ENCODE measurements at regions not wholly inside any gene's neighbourhood (a gene's known extent, or its start where the extent isn't known, plus 50 kb on each side); places are given as distances from the start of the nearest gene placed in this dataset.

- intact Hi-C loops (cut with micrococcal nuclease), result no loop called here
- no peak overlapping the region for H3K4me3 Mint-ChIP-seq (ENCODE audit: unreplicated experiment)
- H3K9me3 Mint-ChIP-seq (ENCODE audit: unreplicated experiment), result peaks cover 47% of the 10 kb centered on the region
- H3K27me3 Mint-ChIP-seq (ENCODE audit: insufficient read depth, unreplicated experiment), result no peaks in the 10 kb centered on the region
- H3K4me1 Mint-ChIP-seq (ENCODE audit: insufficient read depth, unreplicated experiment), result no peaks in the 10 kb centered on the region
- BruUV-seq (replicated peaks), result no TSS peak
- no peak overlapping the region for H3K27ac Mint-ChIP-seq (ENCODE audit: low read depth, unreplicated experiment)
- ChIA-PET CTCF (no interaction called here), POLR2A (no interaction called here)
- no peak for DNase-seq (ENCODE audit: unreplicated experiment)
- H3K36me3 Mint-ChIP-seq (ENCODE audit: insufficient read depth, unreplicated experiment), result no peaks in the 10 kb centered on the region
- no peak for TF ChIP-seq CTCF (IDR thresholded peaks at IDR 0.05; ENCODE audit: unreplicated experiment)
These were observed 1057.7 kb downstream of the UQCRFS1 start for GRCh38 chr19:28155265-28155664.

GRCh38 chr19:28154077-28154476 is 1058.9 kb downstream of the UQCRFS1 start:
- POLR2A ChIA-PET, result no interaction called here
- Mint-ChIP-seq H3K9me3 (ENCODE audit: unreplicated experiment) (peaks cover 35% of the 10 kb centered on the region), H3K27me3 (ENCODE audit: insufficient read depth, unreplicated experiment) (no peaks in the 10 kb centered on the region), H3K36me3 (ENCODE audit: insufficient read depth, unreplicated experiment) (no peaks in the 10 kb centered on the region), H3K27ac (ENCODE audit: low read depth, unreplicated experiment) (no peak overlapping the region), H3K4me3 (ENCODE audit: unreplicated experiment) (no peak overlapping the region), H3K4me1 (ENCODE audit: insufficient read depth, unreplicated experiment) (no peaks in the 10 kb centered on the region)
- TF ChIP-seq CTCF (IDR thresholded peaks at IDR 0.05; ENCODE audit: unreplicated experiment), result no peak
- DNase-seq (ENCODE audit: unreplicated experiment), result no peak
- CTCF ChIA-PET, result interaction anchor here (0.8 kb wide), 1 partner anchor 560 kb away, joined by 3 read pairs; no protein-coding TSS in a partner anchor
- intact Hi-C loops (cut with micrococcal nuclease), result no loop called here
- BruUV-seq (replicated peaks), result no TSS peak

GRCh38 chr19:28153123-28153522 is 1059.8 kb downstream of the UQCRFS1 start:
- Mint-ChIP-seq H3K4me1 (ENCODE audit: insufficient read depth, unreplicated experiment) (no peaks in the 10 kb centered on the region), H3K27me3 (ENCODE audit: insufficient read depth, unreplicated experiment) (no peaks in the 10 kb centered on the region), H3K27ac (ENCODE audit: low read depth, unreplicated experiment) (no peak overlapping the region), H3K36me3 (ENCODE audit: insufficient read depth, unreplicated experiment) (no peaks in the 10 kb centered on the region), H3K4me3 (ENCODE audit: unreplicated experiment) (no peak overlapping the region), H3K9me3 (ENCODE audit: unreplicated experiment) (peaks cover 27% of the 10 kb centered on the region)
- DNase-seq (ENCODE audit: unreplicated experiment), result no peak
- intact Hi-C loops (cut with micrococcal nuclease), result no loop called here
- no TSS peak for BruUV-seq (replicated peaks)
- CTCF ChIA-PET, result interaction anchor here (0.9 kb wide), 1 partner anchor 13 kb away, joined by 4 read pairs; no protein-coding TSS in a partner anchor
- TF ChIP-seq CTCF (IDR thresholded peaks at IDR 0.05; ENCODE audit: unreplicated experiment), result no peak
- POLR2A ChIA-PET, result no interaction called here

GRCh38 chr19:28152195-28152594 is 1060.8 kb downstream of the UQCRFS1 start:
- intact Hi-C loops (cut with micrococcal nuclease), result no loop called here
- DNase-seq (ENCODE audit: unreplicated experiment), result no peak
- H3K27ac Mint-ChIP-seq (ENCODE audit: low read depth, unreplicated experiment), result no peak overlapping the region
- CTCF ChIA-PET, result interaction anchor here (0.9 kb wide), 1 partner anchor 12 kb away, joined by 4 read pairs; no protein-coding TSS in a partner anchor
- H3K27me3 Mint-ChIP-seq (ENCODE audit: insufficient read depth, unreplicated experiment), result no peaks in the 10 kb centered on the region
- no TSS peak for BruUV-seq (replicated peaks)
- peaks cover 27% of the 10 kb centered on the region for H3K9me3 Mint-ChIP-seq (ENCODE audit: unreplicated experiment)
- H3K4me3 Mint-ChIP-seq (ENCODE audit: unreplicated experiment), result no peak overlapping the region
- no peak for TF ChIP-seq CTCF (IDR thresholded peaks at IDR 0.05; ENCODE audit: unreplicated experiment)
- no peaks in the 10 kb centered on the region for H3K36me3 Mint-ChIP-seq (ENCODE audit: insufficient read depth, unreplicated experiment)
- H3K4me1 Mint-ChIP-seq (ENCODE audit: insufficient read depth, unreplicated experiment), result no peaks in the 10 kb centered on the region
- POLR2A ChIA-PET, result no interaction called here
